GM21619 (cell line): ENCODE measurements at regions not wholly inside any gene's neighbourhood (a gene's known extent, or its start where the extent isn't known, plus 50 kb on each side); places are given as distances from the start of the nearest gene placed in this dataset.

Experiments
- ATAC-seq: cut with Tn5 transposase; IDR thresholded peaks from one replicate; pipeline ENCODE4 v1.9.1; 2021; ENCODE audit not compliant: unreplicated experiment

- ATAC-seq, result no peak
These were observed 135.5 kb downstream of the NUAK1 start for GRCh38 chr12:106003297-106003696.

DNA sequence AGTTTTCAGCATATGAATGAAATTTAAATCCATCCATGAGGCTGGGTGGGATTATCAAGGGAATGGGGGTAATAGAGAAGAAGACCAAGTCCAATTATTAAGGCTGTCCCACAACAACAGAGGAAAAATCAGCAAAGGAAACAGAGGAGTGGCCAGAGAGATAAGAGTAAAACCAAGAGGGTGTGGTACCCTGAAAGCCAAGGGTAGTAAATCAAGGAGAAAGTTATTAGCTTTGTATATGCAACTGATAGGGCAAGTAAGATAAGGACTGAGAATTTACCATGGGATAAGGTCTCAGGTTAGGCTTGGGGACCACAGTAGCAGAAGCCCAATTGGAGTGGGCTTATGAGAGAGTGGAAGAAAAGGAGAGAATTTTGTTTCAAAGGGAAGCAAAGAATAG lies 134.5 kb downstream of the NUAK1 start:
- no peak for ATAC-seq

DNA sequence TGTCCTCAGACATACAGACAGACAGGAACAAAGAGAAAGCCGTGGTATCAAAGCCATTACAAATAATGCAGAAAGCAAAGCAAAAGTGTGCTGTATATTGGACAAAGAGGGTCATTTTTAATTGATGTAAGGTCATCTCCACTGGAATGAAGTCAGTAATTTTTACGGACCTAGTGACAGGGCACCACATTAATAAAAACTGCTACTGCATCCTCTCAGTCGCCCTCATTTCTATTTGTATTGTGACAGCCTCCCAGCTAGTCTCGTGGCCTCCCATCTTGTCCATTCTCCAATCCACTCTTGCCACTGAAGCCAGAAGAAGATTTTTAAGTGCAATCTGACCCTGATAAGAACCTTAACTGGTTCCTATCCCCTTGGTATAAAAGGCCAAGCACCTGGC lies 132.4 kb downstream of the NUAK1 start:
- ATAC-seq, result no peak

- ATAC-seq, result no peak
These were observed 131.8 kb downstream of the NUAK1 start for GRCh38 chr12:106006940-106007339.

DNA sequence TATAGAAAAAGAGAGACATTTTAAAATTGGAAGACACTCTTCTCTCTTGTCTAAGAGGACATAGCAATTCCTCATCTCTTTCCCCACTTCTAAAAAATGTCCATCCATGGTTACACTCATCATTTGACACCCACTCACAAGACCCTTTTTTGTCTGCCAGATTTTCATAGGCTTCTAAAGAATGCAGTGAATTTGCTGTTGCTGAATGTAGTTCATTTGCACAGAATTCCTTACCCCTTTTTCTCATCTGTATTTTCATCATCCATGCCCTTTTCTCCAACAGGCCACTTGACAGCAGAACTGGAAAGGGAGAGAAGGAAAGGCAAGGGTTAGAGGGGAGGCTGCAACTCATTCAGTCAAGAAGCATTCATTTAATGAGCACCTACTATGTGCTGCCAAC lies 128.0 kb downstream of the NUAK1 start:
- no peak for ATAC-seq
